Lung (tissue), 11 donors: ENCODE measurements at regions not wholly inside any gene's neighbourhood (a gene's known extent, or its start where the extent isn't known, plus 50 kb on each side); places are given as distances from the start of the nearest gene placed in this dataset.
A peak's percentile ranks its signal among the peaks of the same experiment; 100 is the strongest.
"Not testable (repeated sequence)": the region's sequence is repeated elsewhere in the genome, so short reads cannot be mapped to it uniquely, and the experiment has no call there.

Source experiments
- ATAC-seq: fragments of 200-7000 bp; cut with Tn5 transposase; one replicate; pipeline ENCODE4 v1.9.1; 2020; ENCODE audit warnings: moderate number of reproducible peaks; ENCODE audit not compliant: insufficient read depth, low FRiP score
- DNase-seq, 3 donors: peaks; one replicate each; pipeline ENCODE4 v3.0.0-alpha.2; 2013 to 2017
- H3K27ac ChIP-seq, 2 donors: one replicate each; pipeline ENCODE4 v1.5.1; 2013; ENCODE audit warnings: mild to moderate bottlenecking in 2 of 2, moderate library complexity in 2 of 2, control low read depth in 1 of 2, inconsistent platforms in 1 of 2, low read depth in 1 of 2, low read length in 1 of 2
- H3K27me3 ChIP-seq, 3 donors: one replicate each; pipeline ENCODE4 v1.5.1; 2013; ENCODE audit warnings: low read length in 2 of 3; ENCODE audit not compliant: control insufficient read depth in 3 of 3, insufficient read depth in 3 of 3
- H3K36me3 ChIP-seq, 4 donors: one replicate each; pipeline ENCODE4 v1.5.1; 2013; ENCODE audit warnings: low read length in 4 of 4, mild to moderate bottlenecking in 1 of 4, moderate library complexity in 1 of 4; ENCODE audit not compliant: control insufficient read depth in 4 of 4, insufficient read depth in 4 of 4
- H3K4me1 ChIP-seq, 5 donors: one replicate each; pipeline ENCODE4 v1.5.1; 2013; ENCODE audit warnings: low read length in 5 of 5, mild to moderate bottlenecking in 2 of 5, moderate library complexity in 1 of 5; ENCODE audit not compliant: control insufficient read depth in 5 of 5, insufficient read depth in 5 of 5
- H3K4me3 ChIP-seq: one replicate; pipeline ENCODE4 v1.5.1; 2013; ENCODE audit warnings: mild to moderate bottlenecking, control low read depth, moderate library complexity
- H3K9ac ChIP-seq, 2 donors: one replicate each; pipeline ENCODE4 v1.5.1; 2013; ENCODE audit warnings: low read length in 2 of 2, control low read depth in 1 of 2; ENCODE audit not compliant: insufficient read depth in 1 of 2
- H3K9me3 ChIP-seq, 4 donors: one replicate each; pipeline ENCODE4 v1.5.1; 2013; ENCODE audit warnings: low read length in 3 of 4, mild to moderate bottlenecking in 1 of 4, moderate library complexity in 1 of 4; ENCODE audit not compliant: control insufficient read depth in 4 of 4, insufficient read depth in 3 of 4
- WGBS, 2 donors: extraction: QIAGEN DNeasy Blood & Tissue Kit; methylation state at CpG; one replicate each; pipeline ENCODE4 v1.1.7; 2013; 5-methylcytosine and 5-hydroxymethylcytosine counted together
- TF ChIP-seq, protein P1 (sequence below): IDR thresholded peaks from 2 replicates; pipeline ENCODE4 v1.5.1; 2012; ENCODE audit warnings: mild to moderate bottlenecking; ENCODE audit errors: control extremely low read depth, extremely low read depth
- donor health status: control.
- donor health status: control.
- donor health status: Bipolar disorder and iron deficiency.
- donor health status: healthy.
- donor health status: DM: yes; HTN: yes; CAD: no.

DNA sequence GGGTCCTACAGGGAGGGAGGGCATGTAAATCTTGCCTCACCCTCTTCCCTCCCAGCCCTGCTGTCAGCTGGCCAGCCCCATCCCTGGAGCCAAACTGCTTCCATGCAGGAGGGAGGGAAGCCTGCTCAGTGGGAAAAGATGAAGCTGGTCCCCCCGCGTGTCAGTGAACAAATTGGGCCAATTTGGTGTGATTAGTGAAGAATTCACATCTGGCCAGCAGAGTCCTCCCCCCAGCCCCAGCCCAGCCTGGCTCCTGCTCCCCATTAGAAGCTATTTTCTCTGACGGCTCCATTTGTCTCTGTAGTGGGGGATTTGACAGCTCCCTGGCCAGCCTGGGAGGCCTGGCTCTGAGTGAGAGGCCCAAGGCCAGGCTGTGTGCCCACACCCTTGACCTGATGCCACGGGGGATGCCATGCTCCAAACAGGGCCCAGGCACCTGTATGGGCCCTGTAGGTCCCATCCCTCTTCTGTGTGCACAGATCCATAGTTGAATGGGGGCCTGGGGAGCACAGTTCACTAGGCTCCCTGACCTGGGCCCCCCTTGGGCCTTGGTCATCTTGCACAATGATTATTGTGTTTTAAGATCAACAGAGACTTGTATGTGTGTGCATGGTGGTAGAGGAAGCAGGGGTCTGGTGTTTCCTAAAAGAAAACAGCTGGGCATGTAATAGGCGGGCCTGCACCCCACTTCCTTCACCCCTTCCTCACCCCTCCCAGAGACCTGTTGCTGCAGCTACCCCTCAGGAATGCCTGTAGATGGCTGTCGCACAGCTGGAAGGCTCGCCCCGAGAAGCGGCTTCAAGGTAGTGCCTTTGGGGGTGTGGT lies 50.7 kb upstream of the TAC4 start:
- DNase-seq (peak; percentile 43 to 76 (median 55)), ATAC-seq (no peak)
- WGBS, 2 donors = 78 to 88% methylated on average over 9 of the region's 9 CpGs
- Histone ChIP-seq H3K4me1 (peaks cover 0 to 18% (median 0%) of the 10 kb centered on the region in 5 donors), H3K4me3 (no peak overlapping the region), H3K36me3 (no peaks in the 10 kb centered on the region), H3K9ac (no peak overlapping the region), H3K27ac (no peak overlapping the region), H3K9me3 (no peaks in the 10 kb centered on the region), H3K27me3 (peaks cover 0 to 22% (median 18%) of the 10 kb centered on the region in 3 donors)
- TF ChIP-seq, protein P1, sequence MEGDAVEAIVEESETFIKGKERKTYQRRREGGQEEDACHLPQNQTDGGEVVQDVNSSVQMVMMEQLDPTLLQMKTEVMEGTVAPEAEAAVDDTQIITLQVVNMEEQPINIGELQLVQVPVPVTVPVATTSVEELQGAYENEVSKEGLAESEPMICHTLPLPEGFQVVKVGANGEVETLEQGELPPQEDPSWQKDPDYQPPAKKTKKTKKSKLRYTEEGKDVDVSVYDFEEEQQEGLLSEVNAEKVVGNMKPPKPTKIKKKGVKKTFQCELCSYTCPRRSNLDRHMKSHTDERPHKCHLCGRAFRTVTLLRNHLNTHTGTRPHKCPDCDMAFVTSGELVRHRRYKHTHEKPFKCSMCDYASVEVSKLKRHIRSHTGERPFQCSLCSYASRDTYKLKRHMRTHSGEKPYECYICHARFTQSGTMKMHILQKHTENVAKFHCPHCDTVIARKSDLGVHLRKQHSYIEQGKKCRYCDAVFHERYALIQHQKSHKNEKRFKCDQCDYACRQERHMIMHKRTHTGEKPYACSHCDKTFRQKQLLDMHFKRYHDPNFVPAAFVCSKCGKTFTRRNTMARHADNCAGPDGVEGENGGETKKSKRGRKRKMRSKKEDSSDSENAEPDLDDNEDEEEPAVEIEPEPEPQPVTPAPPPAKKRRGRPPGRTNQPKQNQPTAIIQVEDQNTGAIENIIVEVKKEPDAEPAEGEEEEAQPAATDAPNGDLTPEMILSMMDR = no peak

DNA sequence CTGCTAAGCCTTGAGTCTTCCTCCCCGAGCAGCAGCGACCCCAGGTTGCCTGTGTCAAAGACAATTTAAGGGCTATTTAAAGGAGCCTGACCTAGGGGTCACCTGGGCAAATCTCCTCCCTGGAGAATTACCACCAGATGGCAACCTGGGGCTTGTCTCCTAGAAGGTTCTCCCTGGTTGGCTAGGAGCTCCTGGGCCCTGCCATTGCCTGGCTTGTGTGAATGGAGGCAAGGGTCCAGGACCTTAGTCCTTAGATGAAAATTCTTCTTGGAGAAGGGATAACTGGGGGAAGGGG lies 51.3 kb upstream of the TAC4 start:
- no peak for DNase-seq
- WGBS, 2 donors = 75 to 85% methylated on average over 2 of the region's 2 CpGs

DNA sequence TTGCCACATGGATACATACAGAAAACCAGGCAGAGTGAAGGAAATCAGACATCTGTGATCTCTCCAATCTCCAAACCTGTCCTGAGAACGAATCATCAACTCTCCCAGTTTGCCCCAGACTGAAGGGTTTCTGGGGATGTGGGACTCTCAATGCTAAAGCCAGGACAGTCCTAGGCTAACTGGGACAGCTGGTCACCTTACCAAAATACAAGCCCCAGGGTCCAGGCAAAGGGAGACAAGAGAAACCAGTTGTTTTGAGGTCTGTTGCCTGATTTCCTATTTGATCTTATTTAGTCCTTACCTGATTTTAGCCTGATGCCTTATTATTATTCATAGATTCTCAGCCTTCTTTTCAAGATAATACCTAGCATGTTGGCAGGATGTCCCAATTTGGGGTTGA lies 51.7 kb upstream of the TAC4 start:
- DNase-seq (no peak), ATAC-seq (no peak)
- Histone ChIP-seq H3K27ac (no peak overlapping the region), H3K4me1 (peaks cover 0 to 18% (median 0%) of the 10 kb centered on the region in 5 donors), H3K36me3 (no peaks in the 10 kb centered on the region), H3K9ac (no peak overlapping the region), H3K4me3 (no peak overlapping the region), H3K9me3 (no peaks in the 10 kb centered on the region), H3K27me3 (peaks cover 0 to 31% (median 26%) of the 10 kb centered on the region in 3 donors)
- TF ChIP-seq, protein P1 = no peak
- 0 to 49% methylated on average over 1 of the region's 1 CpG for WGBS, 2 donors

More for the DNA sequence above, 51.3 kb upstream of the TAC4 start:
- no peak overlapping the region for H3K4me3 ChIP-seq
- H3K9me3 ChIP-seq = no peaks in the 10 kb centered on the region
- H3K36me3 ChIP-seq = no peaks in the 10 kb centered on the region
- ATAC-seq = no peak
- H3K27me3 ChIP-seq = peaks cover 0 to 27% (median 23%) of the 10 kb centered on the region in 3 donors
- H3K27ac ChIP-seq = no peak overlapping the region
- no peak overlapping the region for H3K9ac ChIP-seq
- H3K4me1 ChIP-seq = peaks cover 0 to 18% (median 0%) of the 10 kb centered on the region in 5 donors
- TF ChIP-seq, protein P1 = no peak

DNA sequence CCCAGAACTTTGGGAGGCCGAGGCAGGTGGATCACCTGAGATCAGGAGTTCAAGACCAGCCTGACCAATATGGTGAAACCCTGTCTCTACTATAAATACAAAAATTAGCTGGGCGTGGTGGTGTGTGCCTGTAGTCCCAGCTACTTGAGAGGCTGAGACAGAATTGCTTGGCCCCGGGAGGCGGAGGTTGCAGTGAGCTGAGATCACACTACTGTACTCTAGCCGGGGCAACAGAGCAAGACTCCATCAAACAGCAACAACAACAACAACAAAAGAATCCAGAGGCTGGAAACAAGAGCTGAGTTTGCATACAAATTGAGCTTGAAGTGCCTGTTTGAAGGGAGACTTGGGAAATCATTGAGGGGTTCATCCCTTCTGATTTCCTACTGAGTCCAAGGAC lies 52.9 kb upstream of the TAC4 start:
- H3K36me3 ChIP-seq, ATAC-seq, H3K4me3 ChIP-seq, H3K9me3 ChIP-seq, H3K27ac ChIP-seq, H3K9ac ChIP-seq, DNase-seq: not testable (repeated sequence)
- H3K27me3 ChIP-seq = peaks cover 0 to 36% (median 35%) of the 10 kb centered on the region in 3 donors
- 89 to 91% methylated on average over 5 of the region's 5 CpGs for WGBS, 2 donors
- H3K4me1 ChIP-seq = peaks cover 0 to 18% (median 0%) of the 10 kb centered on the region in 5 donors
